HG02678 (cell line): ENCODE measurements at regions not wholly inside any gene's neighbourhood (a gene's known extent, or its start where the extent isn't known, plus 50 kb on each side); places are given as distances from the start of the nearest gene placed in this dataset.
"Not testable (repeated sequence)": the region's sequence is repeated elsewhere in the genome, so short reads cannot be mapped to it uniquely, and the experiment has no call there.

Experiments used
- ATAC-seq: cut with Tn5 transposase; IDR thresholded peaks from one replicate; pipeline ENCODE4 v1.9.1; 2021; ENCODE audit warnings: mild to moderate bottlenecking, moderate library complexity; ENCODE audit not compliant: unreplicated experiment

DNA sequence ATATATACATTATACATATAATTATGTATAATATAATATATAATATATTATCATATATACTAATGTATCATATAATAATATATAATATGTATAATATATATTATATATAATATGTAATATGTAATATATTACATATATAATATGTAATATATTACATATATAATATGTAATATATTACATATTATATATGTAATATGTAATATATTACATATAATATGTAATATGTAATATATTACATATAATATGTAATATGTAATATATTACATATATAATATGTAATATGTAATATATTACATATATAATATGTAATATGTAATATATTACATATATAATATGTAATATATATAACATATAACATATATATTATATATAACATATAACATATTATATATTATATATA lies 1020.9 kb downstream of the KCNMA1 start:
- not testable (repeated sequence) for ATAC-seq

GRCh38 chr10:76615049-76615448 lies 1022.6 kb downstream of the KCNMA1 start:
- ATAC-seq, result no peak
